B cell (primary cell): ENCODE measurements at regions not wholly inside any gene's neighbourhood (a gene's known extent, or its start where the extent isn't known, plus 50 kb on each side); places are given as distances from the start of the nearest gene placed in this dataset.

Source experiments
- ATAC-seq: fragments of 200-7000 bp; cut with Tn5 transposase; one replicate; pipeline ENCODE4 v1.10.0; 2021; ENCODE audit warnings: low read depth, mild to moderate bottlenecking, moderate number of reproducible peaks, moderate library complexity
- CTCF ChIA-PET: fragments of 350-600 bp; sonication (Branson Sonifier 250); formaldehyde crosslinking; loops from one replicate; lab custom pipeline; 2021; ENCODE audit warnings: antibody characterized with exemption, inconsistent platforms; lab: Charles Lee
- POLR2A ChIA-PET: fragments of 350-600 bp; sonication (Branson Sonifier 250); formaldehyde crosslinking; loops from one replicate; lab custom pipeline; 2021; ENCODE audit warnings: antibody characterized with exemption; lab: Charles Lee
- DNase-seq: peaks from one replicate; pipeline ENCODE4 v3.0.0; 2013
- H2AFZ ChIP-seq: 2 replicates; pipeline ENCODE4 v1.6.1; 2012; ENCODE audit warnings: mild to moderate bottlenecking, low read depth, low read length; ENCODE audit not compliant: insufficient read depth, poor library complexity, severe bottlenecking
- H3K27ac ChIP-seq, 2 donors: 1 replicate in 1 of 2; 2 replicates in 1 of 2; pipeline ENCODE4 v1.5.1; 2012 to 2013; ENCODE audit warnings: low read length in 2 of 2, mild to moderate bottlenecking in 2 of 2, moderate library complexity in 1 of 2
- H3K27me3 ChIP-seq, 4 experiments: fragments of 200-600 bp in 1 of 4; sonication (generic) in 1 of 4; replicated peaks in 1 of 4; 1 replicate in 2 of 4; 2 replicates in 2 of 4; pipeline versions ENCODE4 v1.6.1 to v1.7.0; 2013 to 2016; ENCODE audit warnings: low read length in 3 of 4, mild to moderate bottlenecking in 2 of 4, mixed read lengths in 1 of 4, moderate library complexity in 1 of 4; ENCODE audit not compliant: insufficient read depth in 4 of 4, control insufficient read depth in 3 of 4; ENCODE audit errors: control extremely low read depth in 1 of 4
- H3K36me3 ChIP-seq, 2 experiments: replicated peaks in 1 of 2; 1 replicate in 1 of 2; 2 replicates in 1 of 2; pipeline versions ENCODE4 v1.6.1 to v1.7.1; 2013; ENCODE audit warnings: low read length in 1 of 2; ENCODE audit not compliant: insufficient read depth in 2 of 2, control insufficient read depth in 1 of 2; ENCODE audit errors: control extremely low read depth in 1 of 2, extremely low read depth in 1 of 2
- H3K4me1 ChIP-seq, 2 donors: fragments of 200-600 bp in 1 of 2; sonication (generic) in 1 of 2; 1 replicate in 1 of 2; 2 replicates in 1 of 2; pipeline versions ENCODE4 v1.5.1 to v1.6.1; 2013 to 2017; ENCODE audit warnings: low read length in 2 of 2; ENCODE audit not compliant: control insufficient read depth in 2 of 2, insufficient read depth in 2 of 2
- H3K4me2 ChIP-seq: replicated peaks from 2 replicates; pipeline ENCODE3; 2012; ENCODE audit warnings: mild to moderate bottlenecking, low read depth, low read length; ENCODE audit not compliant: poor library complexity, severe bottlenecking
- H3K4me3 ChIP-seq, 5 experiments: fragments of 200-600 bp in 1 of 5; sonication (generic) in 1 of 5; 1 replicate in 3 of 5; 2 replicates in 2 of 5; pipeline versions ENCODE4 v1.5.1 to v1.7.0; 2011 to 2016; ENCODE audit warnings: low read length in 4 of 5, mild to moderate bottlenecking in 4 of 5, low read depth in 2 of 5, control low read depth in 1 of 5, moderate library complexity in 1 of 5; ENCODE audit not compliant: insufficient read depth in 1 of 5; ENCODE audit errors: control extremely low read depth in 1 of 5, extremely low read depth in 1 of 5
- H3K79me2 ChIP-seq: fragments of 200-600 bp; sonication (generic); one replicate; pipeline ENCODE4 v1.6.0; 2016; ENCODE audit warnings: low read length; ENCODE audit not compliant: control insufficient read depth, insufficient read depth
- H3K9ac ChIP-seq: fragments of 200-600 bp; sonication (generic); 2 replicates; pipeline ENCODE4 v1.6.1; 2017; ENCODE audit warnings: mild to moderate bottlenecking, low read length, moderate library complexity
- H3K9me3 ChIP-seq, 3 donors: one replicate each; pipeline versions ENCODE4 v1.6.1 to v1.7.1; 2013; ENCODE audit warnings: low read length in 2 of 3; ENCODE audit not compliant: control insufficient read depth in 2 of 3, insufficient read depth in 1 of 3; ENCODE audit errors: control extremely low read depth in 1 of 3
- H4K20me1 ChIP-seq: 2 replicates; pipeline ENCODE4 v1.6.0; 2012; ENCODE audit warnings: mild to moderate bottlenecking, low read length; ENCODE audit not compliant: insufficient read depth, control insufficient read depth, poor library complexity, severe bottlenecking
- H3K27ac Mint-ChIP-seq: one replicate; pipeline ENCODE4 v1.8.0; 2021; ENCODE audit warnings: mixed read lengths
- H3K27me3 Mint-ChIP-seq: one replicate; pipeline ENCODE4 v1.8.0; 2021; ENCODE audit warnings: mixed read lengths
- H3K4me1 Mint-ChIP-seq: one replicate; pipeline ENCODE4 v1.8.0; 2021; ENCODE audit warnings: mixed read lengths
- H3K4me3 Mint-ChIP-seq: one replicate; pipeline ENCODE4 v1.8.0; 2021; ENCODE audit warnings: mixed read lengths
- H3K9me3 Mint-ChIP-seq: one replicate; pipeline ENCODE4 v1.8.0; 2022; ENCODE audit warnings: mixed read lengths; ENCODE audit not compliant: insufficient read depth
- EZH2 ChIP-seq: IDR thresholded peaks from 2 replicates; pipeline ENCODE4 v1.6.1; 2012; ENCODE audit warnings: borderline replicate concordance, low read depth, mild to moderate bottlenecking, moderate library complexity, low read length; ENCODE audit not compliant: insufficient read depth, poor library complexity, severe bottlenecking
- WGBS: methylation state at CpG from one replicate; pipeline ENCODE4 v1.1.5; 2013; ENCODE audit warnings: missing lambda C conversion rate; ENCODE audit not compliant: insufficient coverage; 5-methylcytosine and 5-hydroxymethylcytosine counted together
- intact Hi-C: fragments of 100-400 bp; cut with micrococcal nuclease; formaldehyde crosslinking; loops from one replicate; pipeline ENCODE4 v1.10.0; 2022
- TF ChIP-seq, protein P1 (sequence below): fragments of 200-600 bp; IDR thresholded peaks from one replicate; pipeline ENCODE4 v1.8.0; 2022; ENCODE audit warnings: antibody characterized with exemption, mild to moderate bottlenecking

DNA sequence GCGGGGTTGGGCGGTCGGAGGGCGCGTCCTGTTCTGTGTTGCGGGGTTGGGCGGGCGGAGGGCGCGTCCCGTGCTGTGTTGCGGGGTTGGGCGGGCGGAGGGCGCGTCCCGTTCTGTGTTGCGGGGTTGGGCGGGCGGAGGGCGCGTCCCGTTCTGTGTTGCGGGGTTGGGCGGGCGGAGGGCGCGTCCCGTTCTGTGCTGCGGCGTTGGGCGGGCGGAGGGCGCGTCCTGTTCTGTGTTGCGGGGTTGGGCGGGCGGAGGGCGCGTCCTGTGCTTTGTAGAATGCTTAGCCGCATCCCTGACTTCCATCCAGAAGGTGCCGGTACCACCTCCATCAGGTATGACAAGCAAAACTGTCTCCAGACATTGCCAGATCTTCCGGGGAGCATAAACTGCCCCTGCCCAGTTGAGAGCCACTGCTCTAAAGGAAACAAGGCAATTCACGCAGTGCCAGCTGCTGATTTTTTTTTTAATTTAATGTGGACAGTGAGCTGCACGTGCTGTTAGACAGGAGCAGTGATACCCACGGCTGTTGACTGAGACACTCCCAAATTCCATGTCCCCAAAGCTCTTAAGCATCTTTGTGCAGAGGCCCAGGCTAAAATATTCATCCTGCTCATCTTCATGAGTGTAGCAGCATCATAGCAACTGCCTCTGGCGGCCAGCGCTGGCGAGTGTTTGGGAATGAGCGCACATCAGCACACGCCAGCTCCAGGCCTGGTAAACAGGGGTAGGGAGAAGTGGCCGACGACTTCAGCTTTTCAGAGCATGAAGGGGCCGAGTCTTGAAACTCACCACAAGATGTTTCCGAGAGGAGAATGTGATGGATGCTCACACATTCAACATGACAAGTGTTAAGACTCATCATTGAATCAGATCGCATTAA, 284.4 kb upstream of the CDH4 start:
- ChIA-PET CTCF (no interaction called here), POLR2A (no interaction called here)
- no peaks in the 10 kb centered on the region for H3K27me3 ChIP-seq
- H3K27ac ChIP-seq = no peak overlapping the region
- no peak for ATAC-seq
- intact Hi-C loops = no loop called here
- no peak for TF ChIP-seq EZH2
- TF ChIP-seq, protein P1, sequence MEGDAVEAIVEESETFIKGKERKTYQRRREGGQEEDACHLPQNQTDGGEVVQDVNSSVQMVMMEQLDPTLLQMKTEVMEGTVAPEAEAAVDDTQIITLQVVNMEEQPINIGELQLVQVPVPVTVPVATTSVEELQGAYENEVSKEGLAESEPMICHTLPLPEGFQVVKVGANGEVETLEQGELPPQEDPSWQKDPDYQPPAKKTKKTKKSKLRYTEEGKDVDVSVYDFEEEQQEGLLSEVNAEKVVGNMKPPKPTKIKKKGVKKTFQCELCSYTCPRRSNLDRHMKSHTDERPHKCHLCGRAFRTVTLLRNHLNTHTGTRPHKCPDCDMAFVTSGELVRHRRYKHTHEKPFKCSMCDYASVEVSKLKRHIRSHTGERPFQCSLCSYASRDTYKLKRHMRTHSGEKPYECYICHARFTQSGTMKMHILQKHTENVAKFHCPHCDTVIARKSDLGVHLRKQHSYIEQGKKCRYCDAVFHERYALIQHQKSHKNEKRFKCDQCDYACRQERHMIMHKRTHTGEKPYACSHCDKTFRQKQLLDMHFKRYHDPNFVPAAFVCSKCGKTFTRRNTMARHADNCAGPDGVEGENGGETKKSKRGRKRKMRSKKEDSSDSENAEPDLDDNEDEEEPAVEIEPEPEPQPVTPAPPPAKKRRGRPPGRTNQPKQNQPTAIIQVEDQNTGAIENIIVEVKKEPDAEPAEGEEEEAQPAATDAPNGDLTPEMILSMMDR = no peak
- no peaks in the 10 kb centered on the region for H3K79me2 ChIP-seq
- no peak overlapping the region for H2AFZ ChIP-seq
- H3K4me3 ChIP-seq = no peak overlapping the region
- no peak for DNase-seq
- H3K27me3 Mint-ChIP-seq = no peaks in the 10 kb centered on the region
- no peak overlapping the region for H3K4me2 ChIP-seq
- no peak overlapping the region for H3K9ac ChIP-seq
- H3K4me1 ChIP-seq = no peaks in the 10 kb centered on the region
- H3K9me3 ChIP-seq = peaks cover 0 to 17% (median 0%) of the 10 kb centered on the region in 3 donors
- H4K20me1 ChIP-seq = no peaks in the 10 kb centered on the region
- H3K4me1 Mint-ChIP-seq = no peaks in the 10 kb centered on the region
- no peaks in the 10 kb centered on the region for H3K9me3 Mint-ChIP-seq
- no peak overlapping the region for H3K4me3 Mint-ChIP-seq
- WGBS = 66% methylated on average over 50 of the region's 56 CpGs
- H3K36me3 ChIP-seq = no peaks in the 10 kb centered on the region
- H3K27ac Mint-ChIP-seq = no peak overlapping the region
